IPS-15b (cell line): ENCODE measurements at regions not wholly inside any gene's neighbourhood (a gene's known extent, or its start where the extent isn't known, plus 50 kb on each side); places are given as distances from the start of the nearest gene placed in this dataset.

Source experiments
- H3K27me3 ChIP-seq: one replicate; pipeline ENCODE4 v1.6.1; 2013; ENCODE audit warnings: low read length; ENCODE audit not compliant: control insufficient read depth, insufficient read depth
- H3K36me3 ChIP-seq: one replicate; pipeline ENCODE4 v1.6.1; 2013; ENCODE audit warnings: low read length; ENCODE audit not compliant: control insufficient read depth, insufficient read depth
- H3K4me1 ChIP-seq: one replicate; pipeline ENCODE4 v1.6.1; 2013; ENCODE audit warnings: mild to moderate bottlenecking, low read length; ENCODE audit not compliant: control insufficient read depth, insufficient read depth
- H3K4me3 ChIP-seq: one replicate; pipeline ENCODE4 v1.5.1; 2013; ENCODE audit warnings: low read depth, low read length
- H3K9ac ChIP-seq: one replicate; pipeline ENCODE4 v1.6.1; 2013; ENCODE audit warnings: low read depth, mild to moderate bottlenecking, low read length
- H3K9me3 ChIP-seq: one replicate; pipeline ENCODE4 v1.6.1; 2013; ENCODE audit warnings: mild to moderate bottlenecking, low read length; ENCODE audit not compliant: control insufficient read depth, insufficient read depth

DNA sequence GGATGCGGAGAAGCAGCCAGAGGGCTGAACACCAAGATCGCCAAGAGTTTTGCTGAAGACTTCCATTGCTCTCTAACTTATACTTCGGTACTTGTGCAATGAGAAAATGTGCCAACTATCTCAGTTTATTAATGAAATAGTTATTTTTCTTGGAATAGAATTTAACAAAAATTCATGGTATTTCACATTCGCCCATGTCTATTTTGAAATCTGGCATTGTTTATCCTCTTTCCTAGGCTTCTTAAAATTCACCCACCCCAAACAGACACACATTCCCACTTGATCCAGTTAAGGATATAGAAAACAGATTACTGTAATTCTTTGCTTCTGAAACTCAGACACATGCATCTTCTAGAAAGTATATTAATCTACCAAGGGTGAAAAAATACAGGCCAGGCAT lies 56.3 kb upstream of the ADAMTS5 start:
- no peaks in the 10 kb centered on the region for H3K36me3 ChIP-seq
- no peaks in the 10 kb centered on the region for H3K9me3 ChIP-seq
- no peak overlapping the region for H3K9ac ChIP-seq
- peaks cover 16% of the 10 kb centered on the region for H3K4me1 ChIP-seq
- no peaks in the 10 kb centered on the region for H3K27me3 ChIP-seq
- no peak overlapping the region for H3K4me3 ChIP-seq

DNA sequence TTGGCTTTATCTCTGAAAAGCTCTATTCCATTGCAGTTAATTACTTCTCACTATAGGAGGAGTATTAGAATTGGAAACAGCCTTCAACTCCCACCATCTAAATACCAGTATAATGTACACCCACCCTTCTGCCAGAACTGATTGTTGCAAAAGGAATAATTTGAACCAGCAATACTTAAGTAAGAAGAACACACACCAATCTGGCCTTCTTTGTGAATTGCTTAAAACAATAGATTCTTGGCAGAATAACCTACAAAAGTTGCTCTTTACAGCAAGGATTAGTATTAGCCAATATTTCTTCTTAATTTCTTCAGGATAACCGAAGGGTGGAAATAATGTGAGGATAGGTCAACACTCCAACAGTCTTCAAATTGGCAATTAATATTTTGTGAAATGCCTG lies 54.9 kb upstream of the ADAMTS5 start:
- no peak overlapping the region for H3K4me3 ChIP-seq
- H3K27me3 ChIP-seq, result no peaks in the 10 kb centered on the region
- no peaks in the 10 kb centered on the region for H3K9me3 ChIP-seq
- no peaks in the 10 kb centered on the region for H3K36me3 ChIP-seq
- no peak overlapping the region for H3K9ac ChIP-seq
- H3K4me1 ChIP-seq, result peaks cover 12% of the 10 kb centered on the region

DNA sequence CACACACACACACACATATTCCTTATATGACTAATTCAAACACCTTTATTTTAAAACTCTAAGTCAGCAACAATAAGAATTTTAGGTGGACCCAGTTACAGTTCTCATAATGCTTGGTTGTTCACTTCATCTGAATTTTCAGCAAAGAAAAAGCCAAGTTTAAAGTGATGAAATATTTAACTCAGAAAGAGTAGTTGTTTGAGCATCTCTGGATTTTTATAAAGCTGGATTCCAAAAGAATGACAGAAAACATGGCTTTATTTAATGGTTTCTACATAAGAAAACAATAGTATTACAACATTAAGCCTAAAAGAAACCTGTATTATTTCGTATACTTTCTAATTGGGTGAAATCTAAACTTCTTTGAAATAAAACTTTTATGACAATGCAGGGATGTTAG lies 54.2 kb upstream of the ADAMTS5 start:
- no peaks in the 10 kb centered on the region for H3K36me3 ChIP-seq
- H3K27me3 ChIP-seq, result no peaks in the 10 kb centered on the region

DNA sequence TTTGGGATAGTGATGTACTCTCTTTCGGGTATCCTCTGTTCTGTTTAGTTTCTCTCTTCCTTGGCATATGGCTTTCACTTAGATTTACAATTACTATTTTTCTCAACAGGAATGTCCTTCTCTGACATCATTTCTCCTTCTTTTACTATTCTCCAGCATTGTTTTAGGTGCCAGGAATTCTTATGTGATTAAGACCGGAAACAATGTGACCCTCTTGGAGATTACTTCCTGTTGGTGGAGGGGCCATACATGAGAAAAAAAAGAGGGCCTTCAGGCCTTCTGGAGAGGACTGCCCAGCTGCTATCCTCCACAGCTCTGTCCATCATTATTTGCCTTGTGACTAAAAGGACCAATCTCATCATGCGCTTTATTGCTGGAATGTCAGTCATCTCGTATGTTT lies 50.4 kb upstream of the ADAMTS5 start:
- Histone ChIP-seq H3K4me3 (no peak overlapping the region), H3K36me3 (no peaks in the 10 kb centered on the region), H3K9ac (no peak overlapping the region), H3K4me1 (no peaks in the 10 kb centered on the region), H3K9me3 (no peaks in the 10 kb centered on the region), H3K27me3 (no peaks in the 10 kb centered on the region)

More for the DNA sequence above, 54.2 kb upstream of the ADAMTS5 start:
- no peak overlapping the region for H3K9ac ChIP-seq
- H3K4me1 ChIP-seq, result peaks cover 8% of the 10 kb centered on the region
- no peaks in the 10 kb centered on the region for H3K9me3 ChIP-seq
- no peak overlapping the region for H3K4me3 ChIP-seq
